ENCODE measurements at regions not wholly inside any gene's neighbourhood (a gene's known extent, or its start where the extent isn't known, plus 50 kb on each side); places are given as distances from the start of the nearest gene placed in this dataset.

GRCh38 chr1:187313115-187313514 is 484.4 kb downstream of the PLA2G4A start:
- DNase-seq (ENCODE audit: low spot score): no peak
- Histone ChIP-seq H3K9ac (ENCODE audit: low read depth in 1 of 2, low read length in 2 of 2) (no peak overlapping the region), H3K27me3 (ENCODE audit: control insufficient read depth in 4 of 4, insufficient read depth in 4 of 4, low read length in 3 of 4) (no peaks in the 10 kb centered on the region), H3K4me3 (ENCODE audit: low read depth in 1 of 3, low read length in 3 of 3) (no peak overlapping the region), H3K4me1 (ENCODE audit: control insufficient read depth in 4 of 4, insufficient read depth in 4 of 4, low read length in 3 of 4) (no peaks in the 10 kb centered on the region), H3K27ac (ENCODE audit: low read depth in 1 of 2, low read length in 2 of 2) (no peak overlapping the region), H3K9me3 (ENCODE audit: control insufficient read depth in 4 of 4, low read length in 3 of 4) (no peaks in the 10 kb centered on the region), H3K36me3 (ENCODE audit: control insufficient read depth in 4 of 4, insufficient read depth in 3 of 4, low read depth in 1 of 4, low read length in 3 of 4) (no peaks in the 10 kb centered on the region)
- TF ChIP-seq TAF1 (conservative IDR thresholded peaks at IDR 0.05) (no peak), HNF4A (conservative IDR thresholded peaks at IDR 0.05) (no peak), FOXA2 (IDR thresholded peaks at IDR 0.05) (no peak), CTCF (IDR thresholded peaks at IDR 0.05; ENCODE audit: low read depth, low read length, missing input control) (no peak), HNF4G (IDR thresholded peaks at IDR 0.05) (no peak), EGR1 (IDR thresholded peaks at IDR 0.05; ENCODE audit: low read depth in 2 of 2) (no peak), MAX (IDR thresholded peaks at IDR 0.05) (no peak), ATF3 (IDR thresholded peaks at IDR 0.05) (no peak), ZBTB33 (IDR thresholded peaks at IDR 0.05) (no peak), NR2F2 (IDR thresholded peaks at IDR 0.05) (no peak), REST (IDR thresholded peaks at IDR 0.05) (no peak), GABPA (IDR thresholded peaks at IDR 0.05 in 1 of 2, conservative IDR thresholded peaks at IDR 0.05 in 1 of 2) (no peak), SP1 (IDR thresholded peaks at IDR 0.05) (no peak), RXRA (IDR thresholded peaks at IDR 0.05) (no peak), YY1 (IDR thresholded peaks at IDR 0.05) (no peak), FOXA1 (IDR thresholded peaks at IDR 0.05) (no peak)
- WGBS: 14% methylated on average over 2 of the region's 2 CpGs

GRCh38 chr1:187326557-187326956 is 497.8 kb downstream of the PLA2G4A start:
- no peak overlapping the region for H3K27ac ChIP-seq (ENCODE audit: low read depth in 1 of 2, low read length in 2 of 2)
- H3K4me3 ChIP-seq (ENCODE audit: low read depth in 1 of 3, low read length in 3 of 3): no peak overlapping the region
- H3K4me1 ChIP-seq (ENCODE audit: control insufficient read depth in 4 of 4, insufficient read depth in 4 of 4, low read length in 3 of 4): no peaks in the 10 kb centered on the region
- no peak overlapping the region for H3K9ac ChIP-seq (ENCODE audit: low read depth in 1 of 2, low read length in 2 of 2)
- DNase-seq (ENCODE audit: low spot score): no peak
- H3K36me3 ChIP-seq (ENCODE audit: control insufficient read depth in 4 of 4, insufficient read depth in 3 of 4, low read depth in 1 of 4, low read length in 3 of 4): no peaks in the 10 kb centered on the region
- H3K9me3 ChIP-seq (ENCODE audit: control insufficient read depth in 4 of 4, low read length in 3 of 4): no peaks in the 10 kb centered on the region
- WGBS: 81% methylated on average over 1 of the region's 1 CpG
- H3K27me3 ChIP-seq (ENCODE audit: control insufficient read depth in 4 of 4, insufficient read depth in 4 of 4, low read length in 3 of 4): no peaks in the 10 kb centered on the region
- no peak for TF ChIP-seq CTCF (IDR thresholded peaks at IDR 0.05; ENCODE audit: low read depth, low read length, missing input control)
- TF ChIP-seq RXRA (IDR thresholded peaks at IDR 0.05): no peak
- no peak for TF ChIP-seq HNF4A (conservative IDR thresholded peaks at IDR 0.05)
- TF ChIP-seq FOXA1 (IDR thresholded peaks at IDR 0.05): no peak
- TF ChIP-seq REST (IDR thresholded peaks at IDR 0.05): no peak
- TF ChIP-seq RAD21 (IDR thresholded peaks at IDR 0.05): no peak
- TF ChIP-seq HNF4G (IDR thresholded peaks at IDR 0.05): no peak
- no peak for TF ChIP-seq EGR1 (IDR thresholded peaks at IDR 0.05; ENCODE audit: low read depth in 2 of 2)
- TF ChIP-seq TAF1 (conservative IDR thresholded peaks at IDR 0.05): no peak
- no peak for TF ChIP-seq GABPA (IDR thresholded peaks at IDR 0.05 in 1 of 2, conservative IDR thresholded peaks at IDR 0.05 in 1 of 2)

Measured in liver (tissue), 8 donors.